HepG2 (cell line): ENCODE measurements at regions not wholly inside any gene's neighbourhood (a gene's known extent, or its start where the extent isn't known, plus 50 kb on each side); places are given as distances from the start of the nearest gene placed in this dataset.
A peak's percentile ranks its signal among the peaks of the same experiment; 100 is the strongest.

Source experiments
- ATAC-seq: fragments of 200-7000 bp; cut with Tn5 transposase; 3 replicates; pipeline ENCODE4 v1.9.1; 2020; ENCODE audit warnings: mild to moderate bottlenecking, moderate library complexity
- BruUV-seq: library from RNA; stranded (reverse); fragments of 400-500 nt; replicated peaks from 2 replicates; lab custom pipeline; 2021; lab: Mats Ljungman, UMichigan
- CTCF ChIA-PET: fragments of 300-600 bp; formaldehyde crosslinking; extraction: SDS; loops from one replicate; lab custom pipeline; 2021; ENCODE audit warnings: low total read pairs, inconsistent platforms, low intra/inter-chr PET ratio; lab: Yijun Ruan, JAX
- POLR2A ChIA-PET: fragments of 350-600 bp; sonication (Branson Sonifier 250); formaldehyde crosslinking; loops from one replicate; lab custom pipeline; 2020; ENCODE audit warnings: antibody characterized with exemption, inconsistent platforms; lab: Yijun Ruan, JAX
- DNase-seq: peaks from one replicate; pipeline ENCODE4 v3.0.0-alpha.2; 2015; ENCODE audit warnings: low spot score
- FAIRE-seq: peaks from 3 replicates; lab custom pipeline; 2011; peaks lifted over from hg19 to GRCh38; lab: Jason Lieb, UNC
- H2AFZ ChIP-seq: one replicate; pipeline ENCODE4 v1.6.1; 2011; ENCODE audit warnings: low read length, inconsistent platforms
- H3K27ac ChIP-seq: fragments of 300-600 bp; 3 replicates; pipeline ENCODE4 v1.8.0; 2011; ENCODE audit warnings: mixed run types, mild to moderate bottlenecking, mixed read lengths, low read length, inconsistent platforms; ENCODE audit not compliant: insufficient read depth; ENCODE audit errors: extremely low read length
- H3K27me3 ChIP-seq, 2 experiments: fragments of 200-600 bp in 1 of 2; 2 replicates in 1 of 2; 3 replicates in 1 of 2; pipeline versions ENCODE4 v1.6.0 to v1.8.0; 2011; ENCODE audit warnings: low read length in 2 of 2, mild to moderate bottlenecking in 2 of 2, moderate library complexity in 2 of 2, inconsistent platforms in 1 of 2; ENCODE audit not compliant: insufficient read depth in 2 of 2, control insufficient read depth in 1 of 2
- H3K36me3 ChIP-seq, 2 experiments: fragments of 200-600 bp in 1 of 2; replicated peaks in 1 of 2; 2 replicates in 1 of 2; 3 replicates in 1 of 2; pipeline versions ENCODE4 v1.5.1 to v1.8.0; 2011; ENCODE audit warnings: low read length in 2 of 2, inconsistent platforms in 1 of 2; ENCODE audit not compliant: insufficient read depth in 2 of 2, control insufficient read depth in 1 of 2
- H3K4me1 ChIP-seq: 2 replicates; pipeline ENCODE4 v1.5.1; 2012; ENCODE audit warnings: low read length, inconsistent platforms; ENCODE audit not compliant: insufficient read depth
- H3K4me2 ChIP-seq: 2 replicates; pipeline ENCODE4 v1.6.0; 2011; ENCODE audit warnings: low read depth, low read length, inconsistent platforms
- H3K4me3 ChIP-seq, 3 experiments: fragments of 200-600 bp in 1 of 3; sonication (generic), shearing (Covaris generic) in 1 of 3; replicated peaks in 1 of 3; 2 replicates each; pipeline ENCODE4 v1.5.1; 2011 to 2016; ENCODE audit warnings: low read length in 3 of 3, inconsistent platforms in 2 of 3, low read depth in 2 of 3, mild to moderate bottlenecking in 2 of 3, control low read depth in 1 of 3, mixed read lengths in 1 of 3; ENCODE audit not compliant: insufficient read depth in 1 of 3
- H3K79me2 ChIP-seq: one replicate; pipeline ENCODE4 v1.6.1; 2011; ENCODE audit warnings: low read length, inconsistent platforms; ENCODE audit not compliant: insufficient read depth
- H3K9ac ChIP-seq: 2 replicates; pipeline ENCODE4 v1.6.0; 2011; ENCODE audit warnings: mild to moderate bottlenecking, low read depth, low read length, inconsistent platforms; ENCODE audit not compliant: insufficient read depth
- H3K9me3 ChIP-seq: 2 replicates; pipeline ENCODE4 v1.5.1; 2012; ENCODE audit warnings: mild to moderate bottlenecking, low read length
- H4K20me1 ChIP-seq: 2 replicates; pipeline ENCODE4 v1.6.0; 2011; ENCODE audit warnings: inconsistent platforms, mild to moderate bottlenecking, low read length, moderate library complexity; ENCODE audit not compliant: insufficient read depth
- ASH2L ChIP-seq: fragments of 300-600, 200-600 bp; sonication (generic); IDR thresholded peaks from 2 replicates; pipeline ENCODE4 v1.7.0; 2017; ENCODE audit warnings: low read depth, mild to moderate bottlenecking, moderate library complexity, mixed read lengths, low read length; ENCODE audit not compliant: insufficient read length
- CHD2 ChIP-seq: IDR thresholded peaks from 2 replicates; pipeline ENCODE4 v1.6.1; 2011; ENCODE audit warnings: low read depth, low read length, improper control_type of control experiment
- FOXO1 ChIP-seq: sonication (generic); formaldehyde crosslinking; IDR thresholded peaks from 2 replicates; pipeline ENCODE4 v1.4.0; 2020; ENCODE audit warnings: missing genetic modification reagents
- FOXP1 ChIP-seq, 2 experiments: fragments of 450-650 bp in 1 of 2; IDR thresholded peaks; 2 replicates each; pipeline ENCODE4 v1.6.1; 2017 to 2018; ENCODE audit warnings: antibody characterized with exemption in 1 of 2
- HMG20A ChIP-seq: IDR thresholded peaks from 2 replicates; pipeline ENCODE4 v1.6.1; 2016; ENCODE audit warnings: borderline replicate concordance
- HNF4G ChIP-seq, 2 experiments: sonication (generic) in 1 of 2; formaldehyde crosslinking in 1 of 2; IDR thresholded peaks; 2 replicates each; pipeline versions ENCODE4 v1.4.0 to v1.6.1; 2011 to 2020; ENCODE audit warnings: borderline replicate concordance in 2 of 2, low read depth in 2 of 2, mild to moderate bottlenecking in 2 of 2, low read length in 1 of 2, missing genetic modification reagents in 1 of 2, moderate library complexity in 1 of 2
- HOXA7 ChIP-seq: sonication (generic); formaldehyde crosslinking; IDR thresholded peaks from 2 replicates; pipeline ENCODE4 v1.8.1; 2022; ENCODE audit warnings: mild to moderate bottlenecking, missing genetic modification reagents, moderate library complexity
- ISL2 ChIP-seq: sonication (generic); formaldehyde crosslinking; IDR thresholded peaks from 2 replicates; pipeline ENCODE4 v1.5.0; 2020; ENCODE audit warnings: missing genetic modification reagents
- MIXL1 ChIP-seq: IDR thresholded peaks from 2 replicates; pipeline ENCODE4 v1.6.1; 2016
- NFAT5 ChIP-seq: sonication (generic); formaldehyde crosslinking; IDR thresholded peaks from 2 replicates; pipeline ENCODE4 v1.4.0; 2020; ENCODE audit warnings: missing genetic modification reagents
- NFKBIZ ChIP-seq: IDR thresholded peaks from 2 replicates; pipeline ENCODE4 v1.6.1; 2018; ENCODE audit warnings: missing genetic modification reagents, missing compliant biosample characterization
- NKX3-1 ChIP-seq: sonication (generic); formaldehyde crosslinking; IDR thresholded peaks from 2 replicates; pipeline ENCODE4 v1.5.0; 2020; ENCODE audit warnings: missing genetic modification reagents
- NR2F6 ChIP-seq, 2 experiments: IDR thresholded peaks; 2 replicates each; pipeline ENCODE4 v1.6.1; 2016; ENCODE audit warnings: antibody characterized with exemption in 1 of 2, mild to moderate bottlenecking in 1 of 2
- POLR2AphosphoS5 ChIP-seq: IDR thresholded peaks from 2 replicates; pipeline ENCODE4 v1.6.1; 2012; ENCODE audit warnings: low read depth, low read length
- SOX5 ChIP-seq: IDR thresholded peaks from 2 replicates; pipeline ENCODE4 v1.6.1; 2016; ENCODE audit warnings: borderline replicate concordance
- TBX2 ChIP-seq: sonication (generic); formaldehyde crosslinking; IDR thresholded peaks from 2 replicates; pipeline ENCODE4 v1.5.0; 2020; ENCODE audit warnings: missing genetic modification reagents, mild to moderate bottlenecking, borderline replicate concordance
- ZNF335 ChIP-seq: sonication (generic); formaldehyde crosslinking; IDR thresholded peaks from 2 replicates; pipeline ENCODE4 v1.4.0; 2020; ENCODE audit warnings: missing genetic modification reagents
- ZNF615 ChIP-seq: sonication (generic); formaldehyde crosslinking; IDR thresholded peaks from 2 replicates; pipeline ENCODE4 v1.5.0; 2020; ENCODE audit warnings: mild to moderate bottlenecking, missing genetic modification reagents, borderline replicate concordance
- ZNF629 ChIP-seq: sonication (generic); formaldehyde crosslinking; conservative IDR thresholded peaks from 2 replicates; pipeline ENCODE4 v1.5.0; 2020; ENCODE audit warnings: missing genetic modification reagents
- ZNF780A ChIP-seq: sonication (generic); formaldehyde crosslinking; IDR thresholded peaks from 2 replicates; pipeline ENCODE4 v1.8.0; 2022; ENCODE audit warnings: mild to moderate bottlenecking, missing genetic modification reagents, moderate library complexity
- WGBS: methylation state at CpG from one replicate; pipeline ENCODE4 v1.1.6; 2017; ENCODE audit warnings: low lambda C conversion rate; 5-methylcytosine and 5-hydroxymethylcytosine counted together
- in situ Hi-C: cut with HindIII; loops from 2 replicates; pipeline ENCODE4 v1.10.0; 2017; ENCODE audit warnings: low pct_unique_long_range_greater_than_20kb; ENCODE audit not compliant: extremely low pct_ligation_motif_present
- intact Hi-C: fragments of 100-400 bp; cut with micrococcal nuclease; formaldehyde crosslinking; loops from one replicate; pipeline ENCODE4 v1.10.0; 2022; ENCODE audit not compliant: unreplicated experiment

DNA sequence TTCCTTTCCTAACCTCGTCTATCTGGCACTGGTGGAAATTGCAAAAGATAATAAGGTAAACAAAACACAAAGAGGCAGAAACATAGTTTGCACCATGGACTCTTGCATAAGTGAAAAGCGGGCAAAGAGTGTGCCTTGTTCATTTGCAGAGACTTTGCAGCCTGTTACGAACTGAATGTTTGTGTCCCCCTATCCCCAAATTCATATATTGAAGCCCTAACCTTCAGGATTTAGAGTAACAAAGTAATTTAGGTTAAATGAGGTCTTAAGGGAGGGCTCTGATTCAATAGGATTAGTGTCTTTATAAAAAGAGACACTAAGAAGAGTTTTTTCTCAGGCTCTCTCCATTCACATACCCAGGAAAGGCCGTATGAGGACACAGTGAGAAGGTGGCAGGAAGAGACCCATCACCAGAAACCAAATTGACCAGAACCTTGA lies 52.1 kb upstream of the FAM169A start:
- H3K4me3 ChIP-seq: peak overlapping the region in 2 of 3 experiments; percentile 11 to 45; a peak in 3 of 6 replicates
- TF ChIP-seq HOXA7 (CRISPR knock-in tag): no peak
- TF ChIP-seq ZNF629 (CRISPR knock-in tag): no peak
- peak; percentile 34; the same call in 1 of the 2 replicates for TF ChIP-seq NR2F6 (IDR thresholded peaks at IDR 0.05)
- peak; percentile 64 for TF ChIP-seq NR2F6 (CRISPR knock-in tag; IDR thresholded peaks at IDR 0.05)
- peak; percentile 91 for TF ChIP-seq NFKBIZ (CRISPR knock-in tag)
- 0 out of 2 replicates have a peak, but pooled peaks have one; percentile 62 for TF ChIP-seq NKX3-1 (CRISPR knock-in tag)
- 0 out of 2 replicates have a peak, but pooled peaks have one; percentile 27 for TF ChIP-seq POLR2AphosphoS5
- peak; percentile 74 for TF ChIP-seq FOXO1
- TF ChIP-seq FOXP1 (IDR thresholded peaks at IDR 0.05): 0 out of 2 replicates have a peak, but pooled peaks have one; percentile 42
- TF ChIP-seq FOXP1 (CRISPR knock-in tag; IDR thresholded peaks at IDR 0.05): peak; percentile 92
- TF ChIP-seq HMG20A (CRISPR knock-in tag): peak; percentile 85; the same call in 1 of the 2 replicates
- peak; percentile 75; the same call in 1 of the 2 replicates for TF ChIP-seq ISL2
- TF ChIP-seq TBX2 (CRISPR knock-in tag): peak; percentile 56; the same call in 1 of the 2 replicates
- no peak for TF ChIP-seq CHD2
- TF ChIP-seq SOX5 (CRISPR knock-in tag): peak; percentile 67; the same call in 1 of the 2 replicates
- peak; percentile 47; the same call in 1 of the 2 replicates for TF ChIP-seq ZNF335
- no peak for TF ChIP-seq NFAT5 (CRISPR knock-in tag)
- TF ChIP-seq ZNF615 (CRISPR knock-in tag): no peak
- TF ChIP-seq ZNF780A (CRISPR knock-in tag): no peak
- peak; percentile 94 for TF ChIP-seq MIXL1 (CRISPR knock-in tag)
- TF ChIP-seq ASH2L: peak; percentile 86
- TF ChIP-seq HNF4G (IDR thresholded peaks at IDR 0.05; ENCODE audit: borderline replicate concordance, low read depth, low read length): peak; percentile 91
- peak; percentile 82; the same call in 1 of the 2 replicates for TF ChIP-seq HNF4G (CRISPR knock-in tag; IDR thresholded peaks at IDR 0.05; ENCODE audit: borderline replicate concordance, low read depth)

More for the DNA sequence above, 52.1 kb upstream of the FAM169A start:
- Histone ChIP-seq H3K9me3 (peaks cover 9% of the 10 kb centered on the region), H3K9ac (peak overlapping the region; percentile 57), H3K27me3 (no peaks in the 10 kb centered on the region), H3K79me2 (no peaks in the 10 kb centered on the region), H3K27ac (peak overlapping the region; percentile 92), H3K4me1 (peaks cover 52% of the 10 kb centered on the region), H3K4me2 (peak overlapping the region; percentile 74), H3K36me3 (no peaks in the 10 kb centered on the region), H4K20me1 (no peaks in the 10 kb centered on the region), H2AFZ (no peak overlapping the region)
- ChIA-PET POLR2A (interaction anchor here (1.0 to 1.4 kb wide), 2 partner anchors 51 to 278 kb away, joined by 3 to 4 read pairs; partner anchors contain the start of gene ENC1), CTCF (interaction anchor here (2.6 kb wide), 1 partner anchor 152 kb away, joined by 14 read pairs; the partner anchor contains the start of genes GFM2 and NSA2)
- intact Hi-C loops: loop anchor here (5.0 kb wide), 3 partner anchors 151 to 1016 kb away; partner anchors contain the start of genes GFM2 and NSA2
- ATAC-seq: peak; percentile 58
- FAIRE-seq: peak; percentile 82
- peak; percentile 90 for DNase-seq
- WGBS: 0% methylated on average over 4 of the region's 4 CpGs
- in situ Hi-C loops: loop anchor here (5.0 kb wide), 2 partner anchors 151 to 246 kb away; partner anchors contain the start of genes GFM2 and NSA2
- BruUV-seq: no TSS peak
